Activated effector memory CD4-positive, alpha-beta T cell treated with anti-CD3 and anti-CD28 coated beads, Interleukin-2, amount 50 U/mL, for 16 hours (primary cell): ENCODE measurements at regions not wholly inside any gene's neighbourhood (a gene's known extent, or its start where the extent isn't known, plus 50 kb on each side); places are given as distances from the start of the nearest gene placed in this dataset.
"Not testable (repeated sequence)": the region's sequence is repeated elsewhere in the genome, so short reads cannot be mapped to it uniquely, and the experiment has no call there.

ENCODE experiments used
- DNase-seq: peaks from one replicate; pipeline ENCODE4 v3.0.0-alpha.2; 2020

GRCh38 chr2:82137441-82137840, 1832.9 kb upstream of the LRRTM1 start:
- DNase-seq = no peak

DNA sequence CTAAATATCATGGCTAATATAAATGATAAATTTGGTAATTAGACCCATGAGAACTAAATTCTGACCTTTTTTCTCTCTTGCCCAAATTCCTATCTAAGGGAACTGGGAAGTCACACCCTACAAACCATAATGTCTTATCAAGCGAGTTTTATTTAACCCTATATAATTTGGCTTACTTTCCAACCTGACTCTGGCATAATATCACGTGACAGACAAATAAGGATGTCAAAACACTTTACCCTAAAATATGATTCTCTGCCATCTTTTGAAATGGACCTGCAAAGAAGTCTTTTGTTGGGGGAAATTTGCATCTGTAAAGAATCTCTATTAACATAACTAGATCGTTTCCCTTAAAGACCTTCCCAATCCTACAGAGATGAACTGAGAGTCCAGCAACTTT, 1823.5 kb upstream of the LRRTM1 start:
- no peak for DNase-seq

GRCh38 chr2:82124629-82125028, 1820.1 kb upstream of the LRRTM1 start:
- no peak for DNase-seq

DNA sequence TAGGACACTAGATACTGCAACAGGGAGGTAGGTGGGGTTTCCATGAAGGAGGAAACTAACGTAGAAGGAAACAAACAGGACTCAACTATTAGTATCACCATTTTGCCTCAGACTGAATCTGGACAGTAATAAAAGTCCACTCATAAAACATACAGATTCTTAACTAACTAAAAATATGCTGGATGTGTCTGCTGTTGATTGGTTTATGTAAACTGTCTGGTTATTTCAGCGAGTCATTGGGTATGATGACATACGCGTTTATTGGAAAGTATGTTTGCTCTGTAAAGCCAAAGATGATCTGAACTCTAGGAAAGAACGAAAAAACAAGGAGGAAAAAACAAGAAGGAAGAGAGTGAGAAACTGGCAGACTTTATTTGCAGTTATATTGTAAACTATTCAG, 1816.1 kb upstream of the LRRTM1 start:
- DNase-seq = no peak

DNA sequence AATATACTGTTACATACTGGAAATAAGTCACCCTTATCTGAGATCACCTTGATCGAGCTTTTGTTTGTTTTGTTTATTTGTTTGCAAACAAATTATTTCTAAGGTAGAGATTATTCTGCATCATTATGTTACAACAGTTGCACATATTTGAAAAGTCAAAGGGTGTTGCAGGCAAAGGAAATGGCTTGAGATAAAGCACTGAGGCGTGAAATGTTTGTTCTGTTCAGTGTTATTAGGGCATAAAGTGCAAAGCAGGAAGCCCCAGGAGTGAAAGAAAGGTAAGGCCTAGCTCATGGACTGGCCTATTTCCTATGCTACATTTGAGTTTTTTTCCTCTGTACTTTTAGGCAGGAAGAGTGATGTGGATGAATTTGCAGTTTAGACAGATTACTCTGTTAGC, 1815.6 kb upstream of the LRRTM1 start:
- DNase-seq = no peak

DNA sequence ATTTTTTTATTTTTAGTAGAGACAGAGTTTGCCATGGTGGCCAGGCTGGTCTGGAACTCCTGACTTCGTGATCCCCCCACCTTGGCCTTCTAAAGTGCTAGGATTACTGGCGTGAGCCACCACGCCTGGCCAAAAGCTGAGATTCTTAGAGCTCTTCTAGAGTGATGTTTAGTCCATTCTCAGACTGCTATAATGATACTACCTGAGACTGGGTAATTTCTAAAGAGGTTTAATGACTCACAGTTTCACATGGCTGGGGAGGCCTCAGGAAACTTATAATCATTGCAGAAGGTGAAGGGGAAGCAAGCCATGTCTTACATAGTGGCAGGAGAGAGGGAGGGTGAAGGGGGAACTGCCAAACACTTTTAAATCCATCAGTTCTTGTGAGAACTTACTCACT, 1804.9 kb upstream of the LRRTM1 start:
- no peak for DNase-seq

DNA sequence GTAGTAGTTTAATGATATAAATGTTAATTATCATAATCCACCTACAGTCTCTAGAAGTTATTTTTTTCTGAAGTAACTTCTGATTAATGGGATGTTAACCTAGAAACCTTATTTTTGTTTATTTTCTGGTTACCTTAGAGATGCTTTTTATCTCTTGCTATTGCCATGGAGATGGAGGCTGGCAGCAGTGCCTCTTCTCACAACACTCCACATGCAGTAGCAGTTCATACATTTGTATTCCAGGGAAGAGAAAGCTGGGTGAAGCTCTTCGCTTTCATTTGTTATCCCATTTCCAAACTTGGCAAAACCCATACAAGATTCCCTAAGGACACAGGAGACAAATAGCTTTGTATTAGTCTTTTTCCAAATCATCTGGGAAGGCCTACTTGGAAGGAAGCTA, 1794.1 kb upstream of the LRRTM1 start:
- DNase-seq = no peak

DNA sequence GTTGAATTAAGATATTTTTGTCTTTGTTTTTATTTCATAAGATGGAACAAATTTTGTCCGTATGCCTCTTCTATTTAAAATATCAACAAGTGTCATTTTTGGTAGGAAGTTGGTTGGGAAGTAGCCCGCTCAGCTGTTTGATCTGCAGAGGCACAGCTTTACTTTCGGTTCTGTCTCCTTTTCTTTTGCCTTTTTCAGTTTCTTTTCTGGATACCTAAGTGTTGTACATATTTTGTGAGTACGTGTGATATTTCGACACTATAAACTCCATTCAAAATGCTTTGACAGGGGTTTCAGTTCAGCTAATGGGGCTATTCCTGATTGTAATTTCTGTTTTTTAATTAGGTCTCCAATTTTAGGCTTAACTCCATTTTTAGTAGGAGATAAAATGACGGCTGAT, 1785.0 kb upstream of the LRRTM1 start:
- DNase-seq = no peak

- DNase-seq = no peak
These were observed 1780.3 kb upstream of the LRRTM1 start for GRCh38 chr2:82084679-82085392.

DNA sequence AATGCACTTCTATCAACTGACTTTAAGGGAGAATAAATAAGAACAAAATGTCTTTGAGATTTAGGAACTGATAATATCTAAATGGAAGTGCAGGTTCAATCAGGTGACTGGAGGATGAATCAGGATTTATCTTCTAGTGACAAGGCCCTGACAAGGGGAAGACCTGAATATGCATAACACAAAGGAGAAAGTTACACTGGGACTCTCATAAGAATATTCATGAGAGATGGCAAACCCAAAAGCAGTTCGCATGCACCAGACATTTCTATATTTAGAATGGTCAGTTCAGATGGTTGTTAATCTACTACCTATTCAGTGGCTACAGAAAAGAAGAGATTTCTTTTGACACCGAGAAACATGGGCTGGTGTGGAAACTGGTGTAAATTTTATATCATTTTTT, 1771.3 kb upstream of the LRRTM1 start:
- DNase-seq = no peak

GRCh38 chr2:82062463-82062862, 1757.9 kb upstream of the LRRTM1 start:
- no peak for DNase-seq

DNA sequence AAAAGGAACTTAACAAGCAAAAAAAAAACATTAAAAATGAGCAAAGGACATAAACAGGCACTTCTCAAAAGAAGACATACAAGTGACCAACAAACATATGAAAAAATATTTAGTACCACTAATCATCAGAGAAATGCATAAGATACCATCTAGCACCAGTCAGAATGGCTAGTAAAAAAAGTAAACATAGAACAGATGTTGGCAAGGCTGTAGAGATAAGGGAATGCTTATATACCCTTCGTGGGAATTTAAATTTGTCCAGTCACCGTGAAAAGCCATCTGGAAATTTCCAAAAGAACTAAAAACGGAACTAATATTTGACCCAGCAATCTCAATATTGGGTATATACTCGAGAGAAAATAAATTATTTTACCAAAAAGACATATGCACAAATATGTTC, 1751.3 kb upstream of the LRRTM1 start:
- DNase-seq = no peak

DNA sequence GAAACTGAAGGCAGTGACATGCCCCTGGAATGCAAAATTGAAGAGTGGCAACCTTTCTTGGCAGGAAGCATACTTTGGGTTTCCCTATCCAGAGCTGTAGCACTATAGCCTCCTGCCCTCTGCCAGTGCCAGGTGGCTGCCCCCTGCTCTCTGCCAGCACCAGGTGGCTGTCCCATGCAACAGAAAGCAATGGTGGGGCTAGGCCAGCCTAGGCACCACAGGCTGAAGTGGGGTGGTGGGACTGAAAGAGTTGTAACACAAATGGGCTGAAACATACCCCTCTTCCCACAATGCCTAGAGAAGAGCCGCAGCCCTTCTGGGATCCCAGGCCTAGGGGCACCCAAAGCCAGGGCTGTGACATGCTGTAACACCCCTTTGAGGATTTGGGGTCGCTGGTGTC, 1739.3 kb upstream of the LRRTM1 start:
- no peak for DNase-seq

DNA sequence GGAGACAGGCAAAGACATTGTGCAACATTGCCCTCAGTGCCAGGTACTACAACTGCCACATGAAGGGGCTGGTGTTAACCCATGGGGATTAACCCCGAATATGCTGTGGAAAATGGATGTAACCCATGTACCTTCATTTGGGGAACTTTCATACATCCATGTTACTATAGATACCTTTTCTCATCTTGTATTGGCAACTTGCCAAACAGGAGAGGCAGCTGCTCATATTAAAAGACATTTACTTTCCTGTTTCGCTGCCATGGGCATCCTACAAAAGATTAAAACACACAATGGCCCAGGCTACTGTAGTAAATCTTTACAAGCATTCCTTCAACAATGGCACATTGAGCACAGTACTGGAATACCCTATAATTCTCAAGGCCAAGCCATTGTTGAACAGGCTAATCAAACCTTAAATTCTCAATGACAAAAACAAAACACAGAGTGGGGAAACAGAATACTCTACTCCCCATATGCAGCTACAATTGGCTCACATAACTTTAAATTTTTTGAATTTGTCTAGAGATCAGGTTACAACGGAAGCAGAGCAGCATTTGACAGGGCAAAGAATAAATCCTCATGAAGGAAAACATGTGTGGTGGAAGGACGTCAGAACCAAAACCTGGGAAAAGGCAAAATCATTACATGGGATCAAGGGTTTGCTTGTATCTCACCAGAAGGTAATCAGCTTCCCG, 1723.5 kb upstream of the LRRTM1 start:
- no peak for DNase-seq

DNA sequence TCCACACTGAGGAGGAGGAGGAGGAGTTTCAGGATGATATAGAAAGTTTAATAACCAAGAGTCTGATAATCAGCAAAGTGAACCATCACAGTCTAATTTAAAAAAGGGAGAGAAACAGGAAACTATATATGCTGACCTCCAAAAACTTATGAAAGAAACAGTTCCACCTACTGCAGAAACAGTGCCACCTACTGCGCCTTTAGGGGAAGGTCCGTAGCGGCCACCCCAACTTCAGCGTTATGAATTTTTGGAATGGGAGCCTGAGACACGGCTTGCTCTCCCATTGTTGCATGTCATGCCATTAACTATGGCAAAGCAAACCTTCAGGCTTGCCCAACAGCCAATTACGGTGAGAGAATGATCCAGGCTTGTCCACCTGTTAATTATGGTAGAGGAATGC, 1719.2 kb upstream of the LRRTM1 start:
- DNase-seq = no peak

GRCh38 chr2:82013641-82014040, 1709.1 kb upstream of the LRRTM1 start:
- DNase-seq = no peak

DNA sequence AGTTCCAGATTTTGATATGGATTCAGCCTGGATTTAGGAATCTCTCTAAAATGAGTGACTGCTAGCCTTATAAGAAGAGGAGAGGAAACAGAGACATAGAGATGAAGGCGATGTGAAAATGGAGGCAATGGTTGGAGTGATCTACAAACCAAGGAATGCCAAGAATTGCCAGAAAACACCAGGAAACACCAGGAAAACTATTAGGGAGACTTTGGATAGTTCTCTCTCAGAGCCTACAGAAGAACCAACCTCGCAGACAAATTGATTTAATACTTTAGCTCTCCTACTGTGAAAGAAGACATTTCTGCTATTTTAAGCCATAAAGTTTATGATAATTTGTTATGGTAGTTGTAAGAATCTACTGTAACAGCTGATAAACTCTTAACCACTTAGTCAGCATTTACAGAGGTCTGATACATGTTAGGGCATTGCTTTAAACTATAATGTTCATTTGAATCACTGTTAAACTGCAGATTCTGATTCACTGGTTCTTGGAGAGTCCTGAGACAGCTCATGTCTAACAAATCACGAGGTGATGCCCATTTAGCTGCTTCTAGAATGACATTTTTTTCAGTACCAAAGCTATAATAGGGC, 1702.6 kb upstream of the LRRTM1 start:
- DNase-seq = no peak

GRCh38 chr2:82005889-82006288, 1701.3 kb upstream of the LRRTM1 start:
- not testable (repeated sequence) for DNase-seq

- DNase-seq = no peak
These were observed 1697.1 kb upstream of the LRRTM1 start for GRCh38 chr2:82001614-82002013.

DNA sequence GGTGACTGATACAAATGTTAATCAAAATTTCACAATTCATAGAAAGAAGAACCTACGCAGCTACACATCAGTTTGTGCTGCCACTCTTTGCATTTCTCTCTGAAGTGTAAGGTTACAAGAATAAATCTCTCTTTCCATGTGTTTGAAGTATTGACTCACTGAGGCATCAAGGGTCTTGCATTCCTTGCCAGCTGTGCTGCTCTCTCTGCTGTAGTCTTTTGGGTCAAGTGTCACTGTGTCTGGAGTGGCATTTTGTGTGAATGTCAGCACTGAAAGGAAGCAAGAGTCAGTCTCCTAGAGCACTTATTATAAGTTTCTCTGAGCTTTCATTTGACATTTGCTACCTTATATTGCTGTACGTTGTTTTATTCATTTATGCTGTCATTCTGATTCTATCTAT, 1696.1 kb upstream of the LRRTM1 start:
- no peak for DNase-seq

DNA sequence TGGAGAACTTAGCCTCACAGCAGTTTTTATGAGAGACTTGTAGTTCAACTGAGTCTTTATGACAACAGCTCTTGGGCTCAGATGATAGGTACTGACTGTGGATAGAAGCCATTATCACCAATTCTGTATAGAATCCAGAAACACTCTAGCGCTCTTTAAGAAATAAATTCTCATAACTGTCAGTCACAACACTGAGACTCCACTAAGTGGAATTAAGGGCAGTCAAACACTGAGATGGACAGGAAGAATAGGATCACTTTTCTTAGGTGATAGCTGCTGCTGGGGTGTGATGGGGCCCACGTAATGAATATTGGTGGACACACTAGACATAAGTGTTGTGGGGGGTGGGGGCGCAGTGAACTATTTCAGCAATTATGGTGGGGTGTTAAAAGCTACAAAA, 1691.8 kb upstream of the LRRTM1 start:
- DNase-seq = no peak

DNA sequence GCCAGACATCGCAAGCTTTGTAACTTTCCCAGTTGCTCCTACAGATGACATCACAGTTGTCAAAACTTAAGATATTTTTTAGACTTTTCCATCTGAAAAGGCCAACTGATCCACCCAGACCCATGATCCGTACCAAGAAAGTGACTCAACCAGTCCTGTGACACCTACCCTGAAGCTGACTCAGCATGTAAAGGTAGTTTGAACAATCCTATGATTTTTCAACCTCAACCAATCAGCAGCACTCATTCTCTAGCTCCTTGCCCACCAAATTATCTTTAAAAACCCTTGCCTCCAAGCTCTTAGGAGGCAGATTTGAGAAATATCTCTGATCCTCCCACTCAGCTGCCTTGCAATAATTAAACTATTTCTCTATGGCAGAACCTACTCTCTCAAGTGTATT, 1686.7 kb upstream of the LRRTM1 start:
- DNase-seq = no peak

- DNase-seq = no peak
These were observed 1682.8 kb upstream of the LRRTM1 start for GRCh38 chr2:81987370-81987769.

GRCh38 chr2:81984969-81985637, 1680.6 kb upstream of the LRRTM1 start:
- DNase-seq = no peak
